ENCODE measurements at regions not wholly inside any gene's neighbourhood (a gene's known extent, or its start where the extent isn't known, plus 50 kb on each side); places are given as distances from the start of the nearest gene placed in this dataset.

DNA sequence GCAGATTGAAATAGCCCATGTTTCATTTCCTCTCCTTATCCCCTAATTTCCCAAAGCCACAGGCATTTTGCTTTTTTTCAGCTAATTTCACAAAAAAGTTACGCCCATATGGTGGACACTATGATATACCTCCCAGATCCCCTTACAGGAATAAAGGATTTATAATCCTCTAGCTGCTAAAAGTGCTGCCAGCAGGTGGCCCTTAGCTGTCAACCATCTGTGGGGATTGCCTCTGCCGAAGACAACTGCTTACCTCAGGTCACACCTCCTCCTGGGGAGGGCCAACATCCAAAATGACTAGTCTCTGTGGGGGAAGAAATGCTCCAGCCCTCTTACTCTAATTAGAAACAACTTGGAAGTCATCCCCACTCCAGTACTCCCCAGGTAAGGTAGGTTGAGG is 61.0 kb upstream of the EPB41L3 start:
- no peaks in the 10 kb centered on the region for H3K36me3 Mint-ChIP-seq

DNA sequence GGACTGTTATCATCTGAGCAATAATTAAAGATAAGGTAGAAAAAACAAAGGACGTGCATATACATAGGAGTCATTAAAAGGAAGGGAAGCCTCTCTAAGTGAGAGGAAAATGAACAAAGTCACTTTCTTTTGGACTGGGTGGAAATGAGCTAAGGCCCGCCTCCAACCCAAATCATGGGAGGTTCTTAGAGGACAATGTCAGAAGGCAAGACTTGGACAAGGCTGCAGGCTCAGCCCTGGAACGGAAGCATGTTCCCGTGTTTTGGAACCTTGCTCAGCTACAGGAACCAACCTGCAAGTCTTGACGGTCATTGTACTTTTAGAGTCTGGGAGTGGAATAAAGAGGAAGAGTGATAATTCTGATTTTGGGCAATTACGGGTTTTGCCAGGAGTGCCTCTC is 59.4 kb upstream of the EPB41L3 start:
- Mint-ChIP-seq H3K4me3 (no peak overlapping the region), H3K27ac (no peak overlapping the region), H3K4me1 (no peaks in the 10 kb centered on the region), H3K27me3 (peaks cover 19% of the 10 kb centered on the region), H3K9me3 (no peaks in the 10 kb centered on the region), H3K36me3 (no peaks in the 10 kb centered on the region)
- ATAC-seq, result no peak

More for the DNA sequence above, 61.0 kb upstream of the EPB41L3 start:
- Mint-ChIP-seq H3K4me3 (no peak overlapping the region), H3K27me3 (peaks cover 23% of the 10 kb centered on the region), H3K27ac (no peak overlapping the region), H3K4me1 (no peaks in the 10 kb centered on the region), H3K9me3 (no peaks in the 10 kb centered on the region)
- ATAC-seq, result no peak

DNA sequence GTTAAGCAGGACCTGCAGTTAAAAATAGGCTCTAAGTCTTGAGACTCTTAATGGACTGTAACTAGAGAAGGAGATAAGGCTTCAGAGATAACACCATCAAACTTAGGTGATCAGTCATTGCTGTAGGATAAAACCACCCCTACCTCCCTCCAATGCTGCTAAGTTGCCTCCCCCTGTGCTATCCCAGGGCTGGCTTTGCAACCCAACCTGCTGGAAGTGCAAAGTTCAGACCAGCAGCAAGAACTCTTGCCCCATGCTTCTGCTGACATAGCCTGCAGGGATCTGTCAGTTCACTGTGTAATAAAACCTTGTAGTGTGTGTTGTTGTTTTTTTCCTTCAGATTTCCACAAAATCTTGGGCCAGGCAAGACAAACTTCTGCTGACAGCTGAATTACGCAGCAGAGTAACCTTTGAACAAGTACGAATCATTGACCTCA is 57.4 kb upstream of the EPB41L3 start:
- Mint-ChIP-seq H3K27ac (no peak overlapping the region), H3K27me3 (peaks cover 14% of the 10 kb centered on the region), H3K36me3 (no peaks in the 10 kb centered on the region), H3K9me3 (no peaks in the 10 kb centered on the region), H3K4me1 (no peaks in the 10 kb centered on the region), H3K4me3 (no peak overlapping the region)
- no peak for ATAC-seq

DNA sequence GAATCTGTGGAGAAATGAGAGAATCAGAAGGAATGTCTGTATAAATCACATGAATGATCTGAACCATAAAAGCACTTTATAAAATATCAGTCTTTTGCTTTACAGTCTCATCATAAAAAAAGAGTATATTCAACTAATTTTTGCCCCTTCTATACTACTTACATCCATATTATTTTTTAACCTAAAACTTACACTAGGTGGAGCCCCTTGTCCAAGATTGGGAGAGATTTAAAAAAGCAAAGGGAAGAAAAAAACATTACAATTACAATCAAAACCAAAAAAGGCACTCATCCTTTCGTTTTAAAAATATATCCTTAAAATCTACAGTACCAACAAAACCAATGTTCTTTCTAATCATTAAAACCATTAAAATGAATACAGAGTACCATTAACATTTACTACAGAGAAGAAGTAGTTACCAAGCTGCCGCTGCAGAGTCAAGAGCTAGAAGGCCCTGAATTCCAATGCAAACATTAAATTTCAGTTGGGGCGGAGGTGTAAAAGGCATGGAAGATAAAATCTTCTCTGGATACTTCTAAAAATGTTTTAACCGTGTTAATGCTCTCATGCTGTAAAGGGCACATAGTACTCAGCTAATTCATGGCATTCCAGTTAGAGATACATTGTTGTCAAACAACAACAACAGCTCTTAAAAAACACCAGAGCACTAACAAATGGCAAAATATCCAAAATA is 56.7 kb upstream of the EPB41L3 start:
- Mint-ChIP-seq H3K9me3 (no peaks in the 10 kb centered on the region), H3K27me3 (peaks cover 14% of the 10 kb centered on the region), H3K4me1 (no peaks in the 10 kb centered on the region), H3K27ac (no peak overlapping the region), H3K36me3 (no peaks in the 10 kb centered on the region), H3K4me3 (no peak overlapping the region)
- ATAC-seq, result no peak

DNA sequence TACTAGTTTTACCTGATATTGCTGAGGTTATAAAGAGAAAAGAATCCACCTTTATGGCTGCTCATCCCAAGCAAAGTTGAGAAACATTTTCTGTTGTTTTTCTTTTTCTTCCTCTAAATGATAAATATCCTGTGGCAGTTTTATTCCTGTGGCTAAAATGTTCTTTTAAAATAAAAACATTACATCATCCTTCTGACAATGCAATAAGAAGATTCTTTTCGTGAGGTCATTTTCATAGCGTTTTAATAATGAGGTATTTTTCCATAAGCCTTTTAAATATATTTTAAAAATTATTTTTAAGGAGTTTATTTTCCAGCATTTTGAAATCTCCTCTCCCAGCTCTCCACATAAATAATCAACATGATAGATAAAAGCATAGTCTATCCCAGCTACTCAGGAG is 52.8 kb upstream of the EPB41L3 start:
- H3K36me3 Mint-ChIP-seq, result no peaks in the 10 kb centered on the region
- no peaks in the 10 kb centered on the region for H3K27me3 Mint-ChIP-seq
- peaks cover 8% of the 10 kb centered on the region for H3K9me3 Mint-ChIP-seq
- no peak overlapping the region for H3K4me3 Mint-ChIP-seq
- no peak for ATAC-seq
- no peaks in the 10 kb centered on the region for H3K4me1 Mint-ChIP-seq
- no peak overlapping the region for H3K27ac Mint-ChIP-seq
